WERI-Rb-1 (cell line): ENCODE measurements at regions not wholly inside any gene's neighbourhood (a gene's known extent, or its start where the extent isn't known, plus 50 kb on each side); places are given as distances from the start of the nearest gene placed in this dataset.
A peak's percentile ranks its signal among the peaks of the same experiment; 100 is the strongest.

ENCODE experiments used
- DNase-seq: peaks from one replicate; pipeline ENCODE4 v3.0.0-alpha.2; 2020
- H3K27ac ChIP-seq: fragments of 250-450 bp; sonication (Bioruptor Pico); 2 replicates; pipeline ENCODE4 v1.5.1; 2020; ENCODE audit warnings: mild to moderate bottlenecking, moderate library complexity
- H3K27me3 ChIP-seq: fragments of 250-450 bp; sonication (Bioruptor Pico); 2 replicates; pipeline ENCODE4 v1.5.1; 2021; ENCODE audit warnings: mild to moderate bottlenecking, low read depth, moderate library complexity; ENCODE audit not compliant: insufficient read depth, severe bottlenecking
- H3K36me3 ChIP-seq: fragments of 250-450 bp; sonication (Bioruptor Pico); 2 replicates; pipeline ENCODE4 v1.5.1; 2020; ENCODE audit warnings: mild to moderate bottlenecking, moderate library complexity
- H3K4me3 ChIP-seq: 2 replicates; pipeline ENCODE4 v1.5.1; 2011; ENCODE audit warnings: low read depth, mild to moderate bottlenecking, control low read depth, low read length
- H3K9me3 ChIP-seq: fragments of 250-450 bp; sonication (Bioruptor Pico); 2 replicates; pipeline ENCODE4 v1.5.1; 2021; ENCODE audit warnings: mild to moderate bottlenecking, moderate library complexity; ENCODE audit not compliant: severe bottlenecking
- TF ChIP-seq, protein P1 (sequence below): IDR thresholded peaks from 2 replicates; pipeline ENCODE4 v1.5.1; 2011; ENCODE audit warnings: low read depth, mild to moderate bottlenecking, control low read depth, inconsistent platforms, low read length

DNA sequence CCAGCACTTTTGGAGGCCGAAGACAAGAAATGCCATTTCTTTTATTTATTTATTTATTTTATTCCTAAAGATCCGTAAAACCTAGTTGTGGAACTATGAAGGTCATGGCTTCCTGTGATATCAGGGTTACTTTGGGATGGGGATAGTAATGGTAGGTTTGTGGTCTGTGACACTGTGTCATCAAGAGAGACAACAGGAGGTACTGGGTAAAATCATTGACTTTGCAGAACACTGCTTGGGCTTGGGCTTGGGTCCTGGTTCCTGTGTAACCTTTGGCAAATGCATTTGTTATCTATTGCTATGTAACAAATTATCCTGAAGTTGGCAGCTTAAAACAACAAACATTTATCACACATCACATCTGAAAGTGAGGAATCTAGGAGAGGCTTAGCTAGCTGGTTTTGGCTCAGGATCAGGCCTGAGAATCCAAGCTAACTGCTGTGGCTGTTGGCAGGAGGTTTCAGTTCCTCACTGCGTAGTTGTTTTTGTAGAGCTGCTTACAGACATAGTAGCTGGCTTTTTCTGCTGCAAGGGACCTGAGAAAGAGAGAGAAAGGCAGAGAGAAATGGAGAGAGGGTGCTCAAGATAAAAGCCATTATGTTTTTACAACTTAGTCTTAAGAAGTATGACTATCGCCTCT is 576.4 kb upstream of the SLIT2 start:
- H3K4me3 ChIP-seq: no peak overlapping the region
- peaks cover 4% of the 10 kb centered on the region for H3K27me3 ChIP-seq
- DNase-seq: no peak
- TF ChIP-seq, protein P1, sequence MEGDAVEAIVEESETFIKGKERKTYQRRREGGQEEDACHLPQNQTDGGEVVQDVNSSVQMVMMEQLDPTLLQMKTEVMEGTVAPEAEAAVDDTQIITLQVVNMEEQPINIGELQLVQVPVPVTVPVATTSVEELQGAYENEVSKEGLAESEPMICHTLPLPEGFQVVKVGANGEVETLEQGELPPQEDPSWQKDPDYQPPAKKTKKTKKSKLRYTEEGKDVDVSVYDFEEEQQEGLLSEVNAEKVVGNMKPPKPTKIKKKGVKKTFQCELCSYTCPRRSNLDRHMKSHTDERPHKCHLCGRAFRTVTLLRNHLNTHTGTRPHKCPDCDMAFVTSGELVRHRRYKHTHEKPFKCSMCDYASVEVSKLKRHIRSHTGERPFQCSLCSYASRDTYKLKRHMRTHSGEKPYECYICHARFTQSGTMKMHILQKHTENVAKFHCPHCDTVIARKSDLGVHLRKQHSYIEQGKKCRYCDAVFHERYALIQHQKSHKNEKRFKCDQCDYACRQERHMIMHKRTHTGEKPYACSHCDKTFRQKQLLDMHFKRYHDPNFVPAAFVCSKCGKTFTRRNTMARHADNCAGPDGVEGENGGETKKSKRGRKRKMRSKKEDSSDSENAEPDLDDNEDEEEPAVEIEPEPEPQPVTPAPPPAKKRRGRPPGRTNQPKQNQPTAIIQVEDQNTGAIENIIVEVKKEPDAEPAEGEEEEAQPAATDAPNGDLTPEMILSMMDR: no peak
- H3K36me3 ChIP-seq: no peaks in the 10 kb centered on the region
- no peaks in the 10 kb centered on the region for H3K9me3 ChIP-seq
- no peak overlapping the region for H3K27ac ChIP-seq

DNA sequence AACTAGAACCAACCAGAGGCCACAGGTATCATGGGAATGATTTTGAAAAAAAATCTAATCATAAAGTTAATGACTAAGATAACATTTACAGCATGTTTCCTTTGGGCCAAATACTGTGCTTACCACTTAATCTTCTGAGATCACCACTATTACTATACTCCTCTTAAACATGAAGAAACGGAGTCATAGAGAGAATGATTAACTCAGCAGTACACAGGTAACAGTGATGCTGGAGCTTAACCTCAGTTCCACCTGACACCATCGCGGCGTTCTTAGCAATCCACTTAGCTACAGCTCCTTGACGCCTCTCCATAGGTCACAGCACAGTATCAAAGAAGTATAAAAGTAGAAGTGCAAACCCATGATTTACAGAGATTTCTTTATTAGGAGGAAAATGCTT is 592.6 kb upstream of the SLIT2 start:
- peak; percentile 40 for DNase-seq
- H3K4me3 ChIP-seq: no peak overlapping the region
- no peaks in the 10 kb centered on the region for H3K27me3 ChIP-seq
- no peak overlapping the region for H3K27ac ChIP-seq
- no peaks in the 10 kb centered on the region for H3K9me3 ChIP-seq
- no peaks in the 10 kb centered on the region for H3K36me3 ChIP-seq
- TF ChIP-seq, protein P1: no peak

DNA sequence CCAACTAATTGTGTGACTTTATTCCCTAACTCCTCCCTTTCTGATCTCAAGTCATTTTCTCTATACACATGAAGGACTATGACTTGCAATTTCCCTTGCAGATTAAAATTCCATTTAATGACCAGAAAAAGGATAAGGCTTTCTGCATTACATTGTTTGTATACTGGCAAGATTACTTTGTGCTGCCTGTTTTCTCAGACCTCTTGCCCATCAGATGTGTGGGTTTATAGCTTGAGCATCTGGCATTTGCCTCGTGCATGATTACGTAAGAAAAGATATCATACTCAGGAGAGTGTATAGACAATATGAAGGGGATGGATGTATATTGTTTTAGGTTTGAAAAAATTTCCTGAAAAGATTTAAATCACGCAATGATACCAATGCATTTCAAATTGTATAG is 593.8 kb upstream of the SLIT2 start:
- H3K36me3 ChIP-seq: no peaks in the 10 kb centered on the region
- TF ChIP-seq, protein P1: no peak
- H3K27me3 ChIP-seq: no peaks in the 10 kb centered on the region
- no peak overlapping the region for H3K27ac ChIP-seq
- DNase-seq: no peak
- H3K4me3 ChIP-seq: no peak overlapping the region
- H3K9me3 ChIP-seq: no peaks in the 10 kb centered on the region

DNA sequence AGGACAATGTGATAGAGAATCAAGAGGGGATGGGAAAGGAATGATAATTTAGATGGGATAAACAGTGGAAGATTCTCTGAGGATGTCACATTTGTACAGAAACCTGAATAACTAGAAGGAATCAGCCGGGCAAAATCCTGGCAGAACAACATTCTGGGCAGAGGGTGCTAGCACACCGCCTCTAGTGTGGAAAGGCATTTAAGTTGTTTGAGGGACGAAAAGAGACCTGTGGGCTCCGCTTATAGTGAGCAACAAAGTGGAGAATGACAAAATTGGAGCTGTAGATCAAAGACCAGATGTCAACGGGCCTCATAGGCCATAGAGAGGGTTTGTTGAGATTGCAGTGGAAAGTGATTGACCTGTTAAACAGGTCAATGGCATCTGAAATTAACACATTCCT is 596.0 kb upstream of the SLIT2 start:
- H3K27ac ChIP-seq: no peak overlapping the region
- no peak for DNase-seq
- no peaks in the 10 kb centered on the region for H3K36me3 ChIP-seq
- TF ChIP-seq, protein P1: no peak
- no peak overlapping the region for H3K4me3 ChIP-seq
- H3K27me3 ChIP-seq: no peaks in the 10 kb centered on the region
- no peaks in the 10 kb centered on the region for H3K9me3 ChIP-seq

DNA sequence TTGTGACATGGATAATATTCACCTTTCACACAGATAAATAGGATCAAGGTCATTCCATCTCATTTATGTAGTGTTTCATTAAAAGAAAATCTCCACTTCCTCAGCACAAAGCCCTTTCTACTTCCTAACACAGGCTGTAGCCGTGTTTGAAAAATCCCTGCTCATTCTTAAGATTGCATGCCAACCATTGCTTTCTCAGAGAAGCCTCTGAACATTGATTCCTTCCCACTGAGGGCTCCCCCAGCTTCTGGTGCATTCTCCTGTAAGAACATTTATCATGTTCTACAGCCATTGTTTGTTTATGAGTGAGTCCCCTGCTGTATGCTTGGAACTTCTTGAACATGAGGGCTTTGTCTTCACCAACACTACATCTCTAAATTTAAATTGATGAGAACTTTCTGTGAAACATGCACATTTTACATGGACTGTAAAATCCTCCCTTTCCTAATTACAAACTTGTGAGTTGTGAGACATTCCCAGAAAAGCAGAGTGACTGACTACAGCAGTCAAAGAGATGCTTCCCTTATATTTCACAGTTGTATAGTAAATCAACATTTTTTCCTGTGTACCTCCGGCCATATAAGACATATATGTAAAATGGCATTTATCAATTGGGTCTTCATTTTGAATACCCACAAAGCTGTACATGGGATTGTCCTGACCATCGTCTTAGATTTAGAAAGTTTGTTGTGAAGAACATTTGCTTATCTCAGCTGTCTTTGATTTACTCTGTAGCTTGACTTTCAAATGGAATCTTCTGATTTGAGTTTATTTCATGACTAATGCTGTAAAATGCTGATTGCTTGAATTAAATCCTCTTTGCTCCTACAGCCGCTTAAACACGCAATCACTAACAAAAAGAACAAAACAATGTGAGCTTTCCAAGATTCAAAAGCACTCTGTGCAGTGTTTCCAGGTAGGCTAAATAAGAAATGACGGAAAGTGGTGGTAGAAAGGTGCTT is 600.5 kb upstream of the SLIT2 start:
- DNase-seq: no peak
- Histone ChIP-seq H3K27me3 (no peaks in the 10 kb centered on the region), H3K9me3 (no peaks in the 10 kb centered on the region), H3K36me3 (no peaks in the 10 kb centered on the region), H3K4me3 (no peak overlapping the region), H3K27ac (no peak overlapping the region)
- TF ChIP-seq, protein P1: no peak
